H9 (cell line): ENCODE measurements at regions not wholly inside any gene's neighbourhood (a gene's known extent, or its start where the extent isn't known, plus 50 kb on each side); places are given as distances from the start of the nearest gene placed in this dataset.

Source experiments
- DNase-seq: peaks from one replicate; pipeline ENCODE4 v3.0.0-alpha.2; 2017
- H2AFZ ChIP-seq: one replicate; pipeline ENCODE4 v1.6.1; 2013; ENCODE audit warnings: mild to moderate bottlenecking, low read length, control low read depth, moderate library complexity
- H2AK5ac ChIP-seq: 2 replicates; pipeline ENCODE4 v1.6.1; 2013; ENCODE audit warnings: low read length, control low read depth, mixed read lengths; ENCODE audit not compliant: insufficient read length
- H2BK120ac ChIP-seq: one replicate; pipeline ENCODE4 v1.6.1; 2013; ENCODE audit warnings: low read depth, mild to moderate bottlenecking, low read length, control low read depth, inconsistent platforms; ENCODE audit not compliant: poor library complexity, severe bottlenecking
- H2BK12ac ChIP-seq: 2 replicates; pipeline ENCODE4 v1.6.1; 2013; ENCODE audit warnings: low read length, control low read depth, mixed read lengths, low read depth; ENCODE audit not compliant: insufficient read length
- H2BK15ac ChIP-seq: 2 replicates; pipeline ENCODE4 v1.6.1; 2013; ENCODE audit warnings: low read depth, low read length, control low read depth
- H2BK20ac ChIP-seq: one replicate; pipeline ENCODE4 v1.6.1; 2013; ENCODE audit warnings: low read depth, mild to moderate bottlenecking, low read length, control low read depth, inconsistent platforms; ENCODE audit not compliant: poor library complexity, severe bottlenecking
- H2BK5ac ChIP-seq: 2 replicates; pipeline ENCODE4 v1.6.1; 2013; ENCODE audit warnings: low read length, control low read depth, mixed read lengths; ENCODE audit not compliant: insufficient read length
- H3K14ac ChIP-seq: 2 replicates; pipeline ENCODE4 v1.6.1; 2013; ENCODE audit warnings: low read length, control low read depth; ENCODE audit not compliant: insufficient read depth
- H3K18ac ChIP-seq: 2 replicates; pipeline ENCODE4 v1.6.1; 2013; ENCODE audit warnings: low read depth, mild to moderate bottlenecking, mixed read lengths, low read length, control low read depth; ENCODE audit not compliant: insufficient read length
- H3K23ac ChIP-seq: 2 replicates; pipeline ENCODE4 v1.6.1; 2013; ENCODE audit warnings: low read length, control low read depth, mixed read lengths, low read depth; ENCODE audit not compliant: insufficient read length
- H3K23me2 ChIP-seq: 2 replicates; pipeline ENCODE4 v1.6.1; 2013; ENCODE audit warnings: low read depth, mild to moderate bottlenecking, mixed read lengths, low read length, control low read depth; ENCODE audit not compliant: insufficient read length, poor library complexity, severe bottlenecking
- H3K27ac ChIP-seq: 2 replicates; pipeline ENCODE4 v1.5.1; 2013; ENCODE audit warnings: low read length, control low read depth, mixed read lengths, low read depth; ENCODE audit not compliant: insufficient read length
- H3K27me3 ChIP-seq: 2 replicates; pipeline ENCODE4 v1.6.1; 2013; ENCODE audit warnings: low read length, control low read depth, inconsistent platforms; ENCODE audit not compliant: insufficient read depth
- H3K4ac ChIP-seq: 2 replicates; pipeline ENCODE4 v1.6.1; 2013; ENCODE audit warnings: low read depth, mild to moderate bottlenecking, control low read depth, inconsistent platforms, low read length, moderate library complexity
- H3K4me1 ChIP-seq: 2 replicates; pipeline ENCODE4 v1.6.1; 2013; ENCODE audit warnings: low read length, control low read depth, inconsistent platforms; ENCODE audit not compliant: insufficient read depth
- H3K4me2 ChIP-seq: 2 replicates; pipeline ENCODE4 v1.6.1; 2013; ENCODE audit warnings: low read length, control low read depth, mixed read lengths; ENCODE audit not compliant: insufficient read length, insufficient read depth
- H3K56ac ChIP-seq: 2 replicates; pipeline ENCODE4 v1.6.1; 2013; ENCODE audit warnings: low read depth, mild to moderate bottlenecking, mixed read lengths, low read length, control low read depth; ENCODE audit not compliant: insufficient read length
- H3K79me1 ChIP-seq: 2 replicates; pipeline ENCODE4 v1.6.1; 2013; ENCODE audit warnings: low read depth, mild to moderate bottlenecking, moderate library complexity, low read length, control low read depth, inconsistent platforms; ENCODE audit not compliant: insufficient read depth, poor library complexity, severe bottlenecking
- H3K79me2 ChIP-seq: 2 replicates; pipeline ENCODE4 v1.6.1; 2013; ENCODE audit warnings: low read length, control low read depth, inconsistent platforms; ENCODE audit not compliant: insufficient read depth
- H3K9ac ChIP-seq: 2 replicates; pipeline ENCODE4 v1.6.1; 2013; ENCODE audit warnings: low read length, control low read depth, mixed read lengths; ENCODE audit not compliant: insufficient read length; ENCODE audit errors: extremely low read depth
- H3K9me3 ChIP-seq: one replicate; pipeline ENCODE4 v1.6.1; 2013; ENCODE audit warnings: low read depth, low read length, inconsistent platforms; ENCODE audit not compliant: control insufficient read depth
- H3T11ph ChIP-seq: one replicate; pipeline ENCODE4 v1.6.1; 2013; ENCODE audit warnings: mild to moderate bottlenecking, low read length, control low read depth, inconsistent platforms
- H4K20me1 ChIP-seq: one replicate; pipeline ENCODE4 v1.6.1; 2013; ENCODE audit not compliant: control insufficient read depth, insufficient read length, insufficient read depth
- H4K5ac ChIP-seq: 2 replicates; pipeline ENCODE4 v1.6.1; 2013; ENCODE audit warnings: low read depth, mild to moderate bottlenecking, mixed read lengths, low read length, control low read depth; ENCODE audit not compliant: insufficient read length
- H4K8ac ChIP-seq: replicated peaks from 2 replicates; pipeline ENCODE4 v1.6.1; 2013; ENCODE audit warnings: low read length, control low read depth, mixed read lengths, low read depth; ENCODE audit not compliant: insufficient read length
- H4K91ac ChIP-seq: 2 replicates; pipeline ENCODE4 v1.6.1; 2013; ENCODE audit warnings: low read depth, mild to moderate bottlenecking, moderate library complexity, mixed read lengths, low read length, control low read depth; ENCODE audit not compliant: insufficient read length
- H3K27ac Mint-ChIP-seq, 3 experiments: 2 replicates in 2 of 3; 3 replicates in 1 of 3; pipeline ENCODE4 v1.8.0; 2020 to 2021; ENCODE audit warnings: mixed read lengths in 3 of 3, mild to moderate bottlenecking in 1 of 3, moderate library complexity in 1 of 3
- H3K27me3 Mint-ChIP-seq: 2 replicates; pipeline ENCODE4 v1.8.0; 2021; ENCODE audit warnings: low read depth, mild to moderate bottlenecking, moderate library complexity, mixed read lengths
- H3K36me3 Mint-ChIP-seq, 3 experiments: 2 replicates in 2 of 3; 3 replicates in 1 of 3; pipeline ENCODE4 v1.8.0; 2020 to 2021; ENCODE audit warnings: low read depth in 3 of 3, mixed read lengths in 3 of 3; ENCODE audit not compliant: insufficient read depth in 1 of 3
- H3K4me1 Mint-ChIP-seq, 2 experiments: 2 replicates each; pipeline ENCODE4 v1.8.0; 2020; ENCODE audit warnings: mixed read lengths in 2 of 2
- H3K4me3 Mint-ChIP-seq, 2 experiments: 2 replicates in 1 of 2; 3 replicates in 1 of 2; pipeline ENCODE4 v1.8.0; 2020 to 2021; ENCODE audit warnings: mild to moderate bottlenecking in 2 of 2, mixed read lengths in 2 of 2, moderate library complexity in 1 of 2
- H3K9me3 Mint-ChIP-seq, 2 experiments: 2 replicates in 1 of 2; 3 replicates in 1 of 2; pipeline ENCODE4 v1.8.0; 2020; ENCODE audit warnings: mild to moderate bottlenecking in 2 of 2, mixed read lengths in 2 of 2, moderate library complexity in 1 of 2
- WGBS: extraction: QIAGEN DNeasy Blood & Tissue Kit; methylation state at CpG from one replicate; pipeline ENCODE4 v1.1.7; 2013; ENCODE audit warnings: missing lambda C conversion rate, low lambda C conversion rate, mixed read lengths; ENCODE audit not compliant: insufficient read length; ENCODE audit errors: extremely low coverage; 5-methylcytosine and 5-hydroxymethylcytosine counted together
- TF ChIP-seq, protein P1 (sequence below): fragments of 200-600 bp; sonication (generic); conservative IDR thresholded peaks from 3 replicates; pipeline ENCODE4 v1.8.0; 2021; ENCODE audit warnings: antibody characterized with exemption, mild to moderate bottlenecking

DNA sequence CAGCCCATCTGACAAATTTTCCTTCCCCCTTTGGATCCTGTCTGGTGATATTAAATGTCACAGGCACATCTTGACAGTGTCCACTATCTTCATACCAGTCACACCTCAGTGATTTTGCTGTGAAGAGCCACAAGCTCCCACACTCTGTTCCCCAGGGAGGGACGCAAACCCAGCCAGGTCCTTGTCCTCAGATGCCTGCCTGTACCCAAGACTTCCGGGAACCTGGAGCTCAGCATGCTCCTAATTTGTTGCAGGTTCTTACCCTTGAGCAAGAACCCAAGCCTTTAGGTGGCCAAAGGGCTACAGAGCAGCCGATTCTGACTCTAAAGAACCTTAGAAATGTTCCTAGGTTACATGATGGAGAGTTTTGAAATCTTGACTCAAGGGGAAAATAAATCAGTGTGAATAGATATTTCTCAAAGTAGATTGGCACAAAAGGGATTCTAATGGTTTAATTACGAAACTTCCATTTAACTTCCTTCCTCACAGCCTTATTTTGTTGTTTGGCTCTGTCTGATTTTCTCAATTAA lies 66.2 kb upstream of the MTHFD1L start:
- Histone ChIP-seq H3K79me2 (no peaks in the 10 kb centered on the region), H3K27ac (no peak overlapping the region), H3K56ac (no peak overlapping the region), H2BK20ac (no peak overlapping the region), H2AFZ (no peak overlapping the region), H4K5ac (no peak overlapping the region), H3K23ac (no peak overlapping the region), H3K79me1 (no peaks in the 10 kb centered on the region), H3K27me3 (no peaks in the 10 kb centered on the region), H2BK15ac (no peak overlapping the region), H4K20me1 (no peaks in the 10 kb centered on the region), H4K91ac (no peak overlapping the region), H3K23me2 (no peaks in the 10 kb centered on the region), H3K9me3 (no peaks in the 10 kb centered on the region), H3K4ac (no peak overlapping the region), H2BK120ac (no peak overlapping the region), H2BK5ac (no peak overlapping the region), H3T11ph (no peak overlapping the region), H3K9ac (no peak overlapping the region), H3K4me1 (no peaks in the 10 kb centered on the region), H2AK5ac (no peak overlapping the region), H4K8ac (no peak overlapping the region), H2BK12ac (no peak overlapping the region), H3K18ac (no peak overlapping the region), H3K14ac (no peak overlapping the region), H3K4me2 (no peak overlapping the region)
- Mint-ChIP-seq H3K4me3 (no peak overlapping the region), H3K4me1 (peaks cover 5 to 8% of the 10 kb centered on the region in 2 experiments; a peak in 2 of 4 replicates), H3K27me3 (peaks cover 18% of the 10 kb centered on the region), H3K36me3 (no peaks in the 10 kb centered on the region), H3K27ac (no peak overlapping the region), H3K9me3 (no peaks in the 10 kb centered on the region)
- TF ChIP-seq, protein P1, sequence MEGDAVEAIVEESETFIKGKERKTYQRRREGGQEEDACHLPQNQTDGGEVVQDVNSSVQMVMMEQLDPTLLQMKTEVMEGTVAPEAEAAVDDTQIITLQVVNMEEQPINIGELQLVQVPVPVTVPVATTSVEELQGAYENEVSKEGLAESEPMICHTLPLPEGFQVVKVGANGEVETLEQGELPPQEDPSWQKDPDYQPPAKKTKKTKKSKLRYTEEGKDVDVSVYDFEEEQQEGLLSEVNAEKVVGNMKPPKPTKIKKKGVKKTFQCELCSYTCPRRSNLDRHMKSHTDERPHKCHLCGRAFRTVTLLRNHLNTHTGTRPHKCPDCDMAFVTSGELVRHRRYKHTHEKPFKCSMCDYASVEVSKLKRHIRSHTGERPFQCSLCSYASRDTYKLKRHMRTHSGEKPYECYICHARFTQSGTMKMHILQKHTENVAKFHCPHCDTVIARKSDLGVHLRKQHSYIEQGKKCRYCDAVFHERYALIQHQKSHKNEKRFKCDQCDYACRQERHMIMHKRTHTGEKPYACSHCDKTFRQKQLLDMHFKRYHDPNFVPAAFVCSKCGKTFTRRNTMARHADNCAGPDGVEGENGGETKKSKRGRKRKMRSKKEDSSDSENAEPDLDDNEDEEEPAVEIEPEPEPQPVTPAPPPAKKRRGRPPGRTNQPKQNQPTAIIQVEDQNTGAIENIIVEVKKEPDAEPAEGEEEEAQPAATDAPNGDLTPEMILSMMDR: no peak
- WGBS: no CpG with 5 or more reads among the region's 4 CpGs
- DNase-seq: no peak
